HG03439 (cell line): ENCODE measurements at regions not wholly inside any gene's neighbourhood (a gene's known extent, or its start where the extent isn't known, plus 50 kb on each side); places are given as distances from the start of the nearest gene placed in this dataset.
A peak's percentile ranks its signal among the peaks of the same experiment; 100 is the strongest.
"Not testable (repeated sequence)": the region's sequence is repeated elsewhere in the genome, so short reads cannot be mapped to it uniquely, and the experiment has no call there.

ENCODE experiments used
- ATAC-seq: cut with Tn5 transposase; IDR thresholded peaks from one replicate; pipeline ENCODE4 v1.9.1; 2021; ENCODE audit warnings: mild to moderate bottlenecking, moderate library complexity; ENCODE audit not compliant: unreplicated experiment

DNA sequence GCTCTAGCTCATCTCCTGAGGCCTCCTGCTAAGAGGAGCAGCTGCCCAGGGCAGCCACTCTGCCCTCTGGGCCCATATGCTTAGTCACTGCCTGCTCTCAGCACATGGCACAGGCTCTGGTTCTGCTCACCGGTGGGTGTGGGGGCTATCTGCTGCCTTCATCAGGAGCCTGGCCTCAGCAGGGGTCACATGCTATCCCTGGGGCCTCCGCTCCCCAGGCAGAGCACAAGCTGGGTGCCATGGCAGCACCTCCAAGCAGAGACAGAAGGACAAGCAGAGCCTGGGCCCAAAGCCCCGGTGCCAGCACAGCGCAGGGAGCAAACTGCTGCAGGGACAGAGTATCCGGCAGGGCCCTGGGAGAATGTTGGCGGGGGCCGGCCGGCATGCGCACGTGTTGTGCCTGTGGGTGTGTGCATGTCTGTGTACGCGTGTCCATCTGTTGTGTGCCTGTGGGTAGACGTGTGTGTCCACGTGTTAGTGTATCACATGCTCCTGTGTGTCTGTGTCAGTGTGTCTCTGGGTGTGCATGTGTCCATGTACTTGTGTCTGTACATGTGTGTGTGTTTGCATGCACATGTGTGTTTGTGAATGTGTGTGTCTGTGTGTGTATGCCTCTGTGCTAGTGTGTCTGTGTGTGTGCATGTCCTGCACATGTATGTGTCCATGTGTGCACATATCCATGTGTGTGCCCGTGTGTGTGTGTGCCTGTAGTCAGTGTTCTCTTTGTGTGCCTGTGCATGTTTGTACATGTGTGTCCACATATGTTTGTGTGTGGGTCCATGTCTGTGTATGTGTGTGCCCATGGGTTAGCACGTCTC, 326.9 kb downstream of the TMEM121 start:
- ATAC-seq = no peak

GRCh38 chr14:105853907-105854599, 327.7 kb downstream of the TMEM121 start:
- no peak for ATAC-seq

GRCh38 chr14:105854600-105855245, 328.3 kb downstream of the TMEM121 start:
- ATAC-seq = no peak

- no peak for ATAC-seq
These were observed 329.0 kb downstream of the TMEM121 start for GRCh38 chr14:105855246-105855892.

- no peak for ATAC-seq
These were observed 329.7 kb downstream of the TMEM121 start for GRCh38 chr14:105855893-105856675.

DNA sequence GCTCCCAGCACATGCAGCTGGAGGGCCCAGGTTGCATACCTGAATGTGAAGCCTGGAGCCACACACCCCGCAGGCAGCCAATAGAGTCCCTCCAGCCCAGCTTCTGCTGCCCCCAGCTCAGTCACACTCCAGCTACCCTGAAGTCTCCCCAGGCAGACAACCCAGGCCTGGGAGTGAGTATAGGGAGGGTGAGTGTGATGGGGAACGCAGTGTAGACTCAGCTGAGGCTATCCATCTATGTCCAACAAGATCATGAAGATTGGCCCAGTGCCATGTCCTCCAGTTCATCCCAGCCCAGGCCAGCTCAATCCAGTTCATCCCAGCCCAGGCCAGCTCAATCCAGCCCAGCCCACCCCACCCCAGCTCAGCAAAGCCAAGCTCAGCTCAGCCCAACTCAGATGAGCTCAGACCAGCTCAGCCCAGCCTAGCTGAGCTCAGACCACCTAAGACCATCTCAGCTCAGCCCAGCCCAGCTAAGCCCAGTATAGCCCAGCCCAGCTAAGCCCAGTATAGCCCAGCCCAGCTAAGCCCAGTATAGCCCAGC, 330.4 kb downstream of the TMEM121 start:
- ATAC-seq = no peak

DNA sequence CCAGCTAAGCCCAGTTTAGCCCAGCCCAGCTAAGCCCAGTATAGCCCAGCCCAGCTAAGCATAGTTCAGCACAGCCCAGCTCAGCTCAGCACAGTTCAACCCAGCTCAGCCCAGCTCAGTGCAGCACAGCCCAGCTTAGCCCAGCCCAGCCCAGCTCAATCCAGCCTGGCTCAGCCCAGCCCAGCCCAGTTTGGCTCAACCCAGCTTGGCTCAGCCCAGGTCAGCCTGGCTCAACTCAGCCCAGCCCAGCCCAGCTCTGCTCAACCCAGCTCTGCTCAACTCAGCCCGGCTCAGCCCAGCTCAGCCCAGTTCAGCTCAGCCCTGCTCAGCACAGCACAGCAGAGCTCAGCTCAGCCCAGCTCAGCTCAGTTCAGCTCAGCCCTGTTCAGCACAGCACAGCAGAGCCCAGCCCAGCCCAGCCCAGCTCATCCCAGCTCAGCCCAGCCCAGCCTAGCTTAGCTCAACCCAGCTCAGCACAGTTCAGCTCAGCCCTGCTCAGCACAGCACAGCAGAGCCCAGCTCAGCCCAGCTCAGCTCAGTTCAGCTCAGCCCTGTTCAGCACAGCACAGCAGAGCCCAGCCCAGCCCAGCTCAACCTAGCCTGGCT, 330.9 kb downstream of the TMEM121 start:
- ATAC-seq = no peak

GRCh38 chr14:105857826-105858675, 331.7 kb downstream of the TMEM121 start:
- no peak for ATAC-seq

DNA sequence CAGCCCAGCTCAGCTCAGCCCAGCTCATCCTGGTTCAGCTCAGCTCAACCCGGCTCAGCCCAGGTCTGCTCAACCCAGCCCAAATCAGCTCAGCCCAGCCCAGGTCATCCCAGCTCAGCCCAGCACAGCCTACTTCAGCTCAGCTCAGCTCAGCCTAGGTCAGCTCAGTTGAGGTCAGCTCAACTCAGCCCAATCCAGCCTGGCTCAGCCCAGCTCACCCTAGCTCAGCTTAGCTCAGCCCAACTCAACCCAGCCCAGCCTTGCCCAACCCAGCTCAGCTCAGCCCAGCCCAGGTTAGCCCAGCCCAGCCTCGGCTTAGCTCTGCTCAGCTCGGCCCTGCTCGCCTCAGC, 332.3 kb downstream of the TMEM121 start:
- no peak for ATAC-seq

- not testable (repeated sequence) for ATAC-seq
These were observed 332.8 kb downstream of the TMEM121 start for GRCh38 chr14:105859073-105859716.

- no peak for ATAC-seq
These were observed 333.6 kb downstream of the TMEM121 start for GRCh38 chr14:105859717-105860614.

- ATAC-seq = no peak
These were observed 334.5 kb downstream of the TMEM121 start for GRCh38 chr14:105860615-105861580.

DNA sequence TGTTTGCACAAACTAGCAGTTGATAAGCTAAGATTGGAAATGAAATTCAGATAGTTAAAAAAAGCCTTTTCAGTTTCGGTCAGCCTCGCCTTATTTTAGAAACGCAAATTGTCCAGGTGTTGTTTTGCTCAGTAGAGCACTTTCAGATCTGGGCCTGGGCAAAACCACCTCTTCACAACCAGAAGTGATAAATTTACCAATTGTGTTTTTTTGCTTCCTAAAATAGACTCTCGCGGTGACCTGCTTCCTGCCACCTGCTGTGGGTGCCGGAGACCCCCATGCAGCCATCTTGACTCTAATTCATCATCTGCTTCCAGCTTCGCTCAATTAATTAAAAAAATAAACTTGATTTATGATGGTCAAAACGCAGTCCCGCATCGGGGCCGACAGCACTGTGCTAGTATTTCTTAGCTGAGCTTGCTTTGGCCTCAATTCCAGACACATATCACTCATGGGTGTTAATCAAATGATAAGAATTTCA, 335.6 kb downstream of the TMEM121 start:
- peak; percentile 50 for ATAC-seq

- ATAC-seq = no peak
These were observed 336.3 kb downstream of the TMEM121 start for GRCh38 chr14:105862581-105863239.

GRCh38 chr14:105863296-105864108, 337.1 kb downstream of the TMEM121 start:
- ATAC-seq = no peak
